Smooth muscle cell (in vitro differentiated cells): ENCODE measurements at regions not wholly inside any gene's neighbourhood (a gene's known extent, or its start where the extent isn't known, plus 50 kb on each side); places are given as distances from the start of the nearest gene placed in this dataset.
"Not testable (repeated sequence)": the region's sequence is repeated elsewhere in the genome, so short reads cannot be mapped to it uniquely, and the experiment has no call there.

Experiments used
- DNase-seq: peaks from one replicate; lab custom pipeline; 2025; ENCODE audit not compliant: unreplicated experiment; lab: John Stamatoyannopoulos, UW
- H2AFZ ChIP-seq: fragments of 200-600 bp; sonication (generic); 2 replicates; pipeline ENCODE4 v1.6.0; 2016; ENCODE audit warnings: antibody characterized with exemption, low read depth, mild to moderate bottlenecking
- H3F3A ChIP-seq: fragments of 200-600 bp; sonication (generic); 2 replicates; pipeline ENCODE4 v1.6.0; 2017; ENCODE audit warnings: antibody characterized with exemption, low read depth
- H3K27ac ChIP-seq: fragments of 200-600 bp; sonication (generic); 2 replicates; pipeline ENCODE4 v1.5.1; 2016; ENCODE audit warnings: low read depth, mild to moderate bottlenecking
- H3K27me3 ChIP-seq: fragments of 200-600 bp; sonication (generic); 2 replicates; pipeline ENCODE4 v1.6.1; 2016; ENCODE audit warnings: low read depth, mild to moderate bottlenecking
- H3K36me3 ChIP-seq: fragments of 200-600 bp; sonication (generic); 2 replicates; pipeline ENCODE4 v1.5.1; 2016; ENCODE audit warnings: low read depth
- H3K4me1 ChIP-seq: fragments of 200-600 bp; sonication (generic); 2 replicates; pipeline ENCODE4 v1.5.1; 2016; ENCODE audit warnings: low read depth
- H3K4me2 ChIP-seq: fragments of 200-600 bp; sonication (generic); 2 replicates; pipeline ENCODE4 v1.6.0; 2016; ENCODE audit warnings: mild to moderate bottlenecking
- H3K4me3 ChIP-seq: fragments of 200-600 bp; sonication (generic); 2 replicates; pipeline ENCODE4 v1.5.1; 2016; ENCODE audit warnings: mild to moderate bottlenecking
- H3K79me2 ChIP-seq: fragments of 200-600 bp; sonication (generic); 2 replicates; pipeline ENCODE4 v1.6.0; 2016; ENCODE audit warnings: low read depth, mild to moderate bottlenecking
- H3K9ac ChIP-seq: fragments of 200-600 bp; sonication (generic); 2 replicates; pipeline ENCODE4 v1.6.0; 2016; ENCODE audit warnings: low read depth
- H3K9me3 ChIP-seq: fragments of 200-600 bp; sonication (generic); replicated peaks from 2 replicates; pipeline ENCODE4 v1.5.1; 2016; ENCODE audit warnings: low read depth
- H4K20me1 ChIP-seq: fragments of 200-600 bp; sonication (generic); 2 replicates; pipeline ENCODE4 v1.6.0; 2016; ENCODE audit warnings: low read depth
- CTCF ChIP-seq: fragments of 200-600 bp; sonication (generic); IDR thresholded peaks from 2 replicates; pipeline ENCODE4 v1.5.1; 2017; ENCODE audit warnings: borderline replicate concordance, mild to moderate bottlenecking, antibody characterized with exemption; ENCODE audit not compliant: insufficient read depth, poor library complexity, severe bottlenecking
- WGBS: methylation state at CpG from one replicate; pipeline ENCODE4 v1.1.7; 2016; ENCODE audit warnings: low lambda C conversion rate; 5-methylcytosine and 5-hydroxymethylcytosine counted together

GRCh38 chr1:143610196-143610595 is 361.6 kb downstream of the FAM72C start:
- Histone ChIP-seq H3K4me3 (no peak overlapping the region), H3K27me3 (no peaks in the 10 kb centered on the region), H3F3A (no peaks in the 10 kb centered on the region), H3K9ac (no peak overlapping the region), H3K4me2 (no peak overlapping the region), H3K27ac (no peak overlapping the region), H4K20me1 (no peaks in the 10 kb centered on the region), H3K4me1 (no peaks in the 10 kb centered on the region), H3K36me3 (no peaks in the 10 kb centered on the region), H2AFZ (no peak overlapping the region), H3K79me2 (no peaks in the 10 kb centered on the region), H3K9me3 (peaks cover 2% of the 10 kb centered on the region)
- DNase-seq: no peak
- no peak for TF ChIP-seq CTCF
- 82% methylated on average over 11 of the region's 11 CpGs for WGBS

- no peak for TF ChIP-seq CTCF
- H3K4me3 ChIP-seq: no peak overlapping the region
- H3K36me3 ChIP-seq: no peaks in the 10 kb centered on the region
- no peaks in the 10 kb centered on the region for H3K27me3 ChIP-seq
- H3K4me2 ChIP-seq: no peak overlapping the region
- no peak overlapping the region for H2AFZ ChIP-seq
- no peaks in the 10 kb centered on the region for H3K4me1 ChIP-seq
- no peak overlapping the region for H3K9ac ChIP-seq
- H3K27ac ChIP-seq: no peak overlapping the region
- peaks cover 7% of the 10 kb centered on the region for H3K9me3 ChIP-seq
- H3F3A ChIP-seq: no peaks in the 10 kb centered on the region
- no peak for DNase-seq
- H4K20me1 ChIP-seq: no peaks in the 10 kb centered on the region
- no peaks in the 10 kb centered on the region for H3K79me2 ChIP-seq
Observed at GRCh38 chr1:143604887-143605286, 366.9 kb downstream of the FAM72C start.

GRCh38 chr1:143584508-143584907 is 387.3 kb downstream of the FAM72C start:
- Histone ChIP-seq H3K4me3 (no peak overlapping the region), H3K79me2 (no peaks in the 10 kb centered on the region), H4K20me1 (no peaks in the 10 kb centered on the region), H3K9me3 (peaks cover 9% of the 10 kb centered on the region), H3K9ac (no peak overlapping the region), H2AFZ (no peak overlapping the region), H3F3A (no peaks in the 10 kb centered on the region), H3K4me2 (no peak overlapping the region), H3K27ac (no peak overlapping the region), H3K27me3 (no peaks in the 10 kb centered on the region), H3K36me3 (no peaks in the 10 kb centered on the region), H3K4me1 (no peaks in the 10 kb centered on the region)
- DNase-seq: no peak
- 70% methylated on average over 4 of the region's 4 CpGs for WGBS
- no peak for TF ChIP-seq CTCF

GRCh38 chr1:143574891-143575520 is 396.8 kb downstream of the FAM72C start:
- Histone ChIP-seq H2AFZ (no peak overlapping the region), H3K27me3 (no peaks in the 10 kb centered on the region), H3K9me3 (peaks cover 7% of the 10 kb centered on the region), H3K4me3 (no peak overlapping the region), H3K36me3 (no peaks in the 10 kb centered on the region), H3F3A (no peaks in the 10 kb centered on the region), H4K20me1 (no peaks in the 10 kb centered on the region), H3K27ac (no peak overlapping the region), H3K9ac (no peak overlapping the region), H3K4me1 (no peaks in the 10 kb centered on the region), H3K79me2 (no peaks in the 10 kb centered on the region), H3K4me2 (no peak overlapping the region)
- DNase-seq: no peak
- TF ChIP-seq CTCF: no peak
- WGBS: 87% methylated on average over 33 of the region's 33 CpGs

- not testable (repeated sequence) for H3K4me3 ChIP-seq, H3K79me2 ChIP-seq, H3K4me1 ChIP-seq, H3K36me3 ChIP-seq, H3K4me2 ChIP-seq, H3K27me3 ChIP-seq, H3K27ac ChIP-seq, H3F3A ChIP-seq, H3K9ac ChIP-seq, H3K9me3 ChIP-seq, H2AFZ ChIP-seq, DNase-seq, H4K20me1 ChIP-seq
- 63% methylated on average over 5 of the region's 5 CpGs for WGBS
Observed at GRCh38 chr1:143572661-143573060, 399.1 kb downstream of the FAM72C start.

GRCh38 chr1:143563761-143564160 is 408.0 kb downstream of the FAM72C start:
- 89% methylated on average over 20 of the region's 20 CpGs for WGBS
- H3K79me2 ChIP-seq, H3K36me3 ChIP-seq, H3F3A ChIP-seq, H3K27me3 ChIP-seq, H4K20me1 ChIP-seq, H3K9me3 ChIP-seq, DNase-seq, H3K4me1 ChIP-seq, H3K4me3 ChIP-seq, H3K27ac ChIP-seq, H3K9ac ChIP-seq, H2AFZ ChIP-seq, H3K4me2 ChIP-seq: not testable (repeated sequence)
